ENCODE measurements at regions not wholly inside any gene's neighbourhood (a gene's known extent, or its start where the extent isn't known, plus 50 kb on each side); places are given as distances from the start of the nearest gene placed in this dataset.

DNA sequence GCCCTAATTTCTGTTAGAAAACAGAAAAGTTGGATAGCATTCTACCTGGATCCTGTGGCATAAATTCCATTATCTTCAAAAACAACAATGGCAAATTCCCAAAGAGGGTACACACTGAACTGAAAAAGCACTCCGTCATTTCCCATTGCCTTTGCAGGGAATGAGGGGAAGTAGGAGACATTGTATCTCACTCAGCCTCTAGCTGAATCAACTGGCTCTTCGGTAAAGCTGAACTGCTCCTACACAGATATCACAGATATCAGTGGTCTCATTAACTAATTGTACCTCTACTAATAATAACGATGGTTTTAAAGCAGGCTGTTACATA lies 64.2 kb upstream of the PRKAR2B start:
- TF ChIP-seq POLR2A (IDR thresholded peaks at IDR 0.05; ENCODE audit: low read length) (no peak), GATA1 (IDR thresholded peaks at IDR 0.05; ENCODE audit: low read depth, low read length) (no peak)
